DMS153 treated with DMSO at 0.1 percent for 48 hours (cell line): ENCODE measurements at regions not wholly inside any gene's neighbourhood (a gene's known extent, or its start where the extent isn't known, plus 50 kb on each side); places are given as distances from the start of the nearest gene placed in this dataset.

Source experiments
- DNase-seq: peaks from one replicate; lab custom pipeline; 2025; ENCODE audit not compliant: unreplicated experiment; lab: John Stamatoyannopoulos, UW

DNA sequence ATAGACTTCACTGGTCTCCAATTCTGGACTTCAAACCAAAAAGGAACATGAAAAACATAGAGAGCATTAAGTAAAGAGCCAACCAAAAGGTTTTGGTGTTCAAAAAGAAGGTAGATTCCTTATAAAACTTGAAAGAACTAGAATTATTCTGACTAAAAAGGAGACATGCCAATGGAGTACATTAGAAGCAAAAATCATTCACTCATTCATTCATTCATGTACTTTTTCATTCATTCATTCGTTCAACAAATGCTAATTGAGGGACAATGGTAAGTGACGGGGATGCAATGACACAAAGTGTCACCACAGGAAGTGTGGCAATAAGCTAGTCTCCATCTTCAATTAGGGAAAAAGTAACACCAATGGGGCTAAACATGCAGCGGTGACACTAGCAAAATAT lies 181.0 kb upstream of the ATP11B start:
- DNase-seq: no peak

- DNase-seq: no peak
These were observed 175.8 kb upstream of the ATP11B start for GRCh38 chr3:182617500-182617899.

DNA sequence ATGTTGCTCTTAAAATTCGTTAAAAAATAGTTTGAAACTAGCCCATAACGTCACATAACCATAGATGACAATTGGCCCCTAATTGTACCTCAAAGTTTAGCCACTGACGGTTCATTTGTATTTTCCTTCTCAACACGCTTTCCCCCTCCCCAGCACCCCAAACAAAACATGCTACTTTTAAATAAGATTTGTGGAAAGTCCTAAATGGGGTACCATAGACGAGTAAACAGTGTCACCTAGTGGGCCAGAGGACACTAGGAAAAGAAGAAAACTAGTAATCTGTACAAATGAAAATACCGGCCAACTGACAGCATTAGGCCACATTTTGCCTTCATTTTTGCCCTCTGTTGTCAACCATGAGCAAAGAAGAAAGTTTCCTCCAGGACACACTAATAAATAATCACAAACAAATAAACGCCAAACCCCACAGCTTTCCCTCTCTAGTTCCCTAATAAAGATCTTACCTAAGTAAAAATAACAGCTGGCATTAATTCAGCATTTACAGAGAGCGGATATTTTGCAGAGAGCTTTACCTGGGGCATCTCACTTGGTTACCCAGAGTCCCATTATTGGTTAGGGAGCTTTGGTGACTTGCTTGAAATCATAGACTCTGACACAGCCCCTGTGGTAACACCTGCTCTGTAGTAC lies 175.1 kb upstream of the ATP11B start:
- DNase-seq: peak; percentile 62

DNA sequence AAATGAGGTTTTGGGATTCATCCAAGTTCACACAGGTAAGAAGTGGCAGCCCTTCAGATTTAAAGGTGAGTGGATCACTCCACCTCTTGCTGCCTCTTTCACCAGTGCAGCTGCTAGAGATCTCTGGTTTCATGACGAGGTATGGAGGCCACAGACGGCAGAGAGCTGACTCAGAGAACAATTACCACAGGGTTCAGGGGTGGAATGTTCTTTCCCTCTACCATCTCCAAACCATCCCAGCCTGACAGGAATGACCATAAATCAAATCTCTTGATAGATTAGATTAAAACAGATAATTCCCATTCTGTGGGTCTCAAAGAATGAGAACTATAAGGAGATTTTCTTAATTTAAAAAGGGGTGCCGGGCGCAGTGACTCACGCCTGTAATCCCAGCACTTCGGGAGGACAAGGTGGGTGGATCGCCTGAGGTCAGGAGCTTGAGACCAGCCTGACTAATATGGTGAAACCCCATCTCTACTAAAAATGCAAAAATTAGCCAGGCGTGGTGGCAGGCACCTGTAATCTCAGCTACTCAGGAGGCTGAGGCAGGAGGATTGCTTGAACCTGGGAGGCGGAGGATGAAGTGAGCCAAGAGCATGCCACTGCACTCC lies 174.2 kb upstream of the ATP11B start:
- no peak for DNase-seq

DNA sequence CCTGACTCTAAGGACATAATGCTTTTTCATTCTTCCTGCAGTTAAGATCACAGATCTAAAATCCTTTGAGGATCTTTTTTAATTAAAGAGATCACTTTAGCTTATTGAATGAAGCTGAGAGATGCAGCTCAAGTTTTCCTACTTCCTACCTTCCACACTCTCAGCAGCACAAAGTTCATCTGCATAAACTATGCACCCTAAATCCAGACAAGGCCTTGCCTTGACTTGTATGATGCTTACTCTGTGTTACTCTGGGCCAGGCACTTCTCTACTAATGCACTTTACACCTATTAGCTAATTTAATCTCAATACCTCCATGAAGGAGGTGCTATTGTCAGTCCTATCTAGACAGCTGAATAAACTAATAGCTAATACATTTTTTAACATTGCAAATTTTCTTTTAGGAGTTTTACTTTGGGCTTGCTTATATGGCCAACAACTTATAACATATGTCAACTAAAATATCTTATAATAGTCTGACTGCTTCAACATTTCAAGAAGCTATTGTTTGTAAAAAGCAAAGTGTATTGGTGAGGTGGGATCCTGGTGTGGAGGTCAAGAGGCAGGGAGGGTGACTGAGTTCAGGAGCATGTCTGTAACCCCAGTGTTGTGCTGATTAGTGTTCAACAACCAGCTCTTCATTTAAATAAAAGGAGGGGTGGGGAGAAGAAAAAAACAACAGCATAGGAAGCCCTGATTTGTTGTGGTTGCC lies 172.4 kb upstream of the ATP11B start:
- no peak for DNase-seq

DNA sequence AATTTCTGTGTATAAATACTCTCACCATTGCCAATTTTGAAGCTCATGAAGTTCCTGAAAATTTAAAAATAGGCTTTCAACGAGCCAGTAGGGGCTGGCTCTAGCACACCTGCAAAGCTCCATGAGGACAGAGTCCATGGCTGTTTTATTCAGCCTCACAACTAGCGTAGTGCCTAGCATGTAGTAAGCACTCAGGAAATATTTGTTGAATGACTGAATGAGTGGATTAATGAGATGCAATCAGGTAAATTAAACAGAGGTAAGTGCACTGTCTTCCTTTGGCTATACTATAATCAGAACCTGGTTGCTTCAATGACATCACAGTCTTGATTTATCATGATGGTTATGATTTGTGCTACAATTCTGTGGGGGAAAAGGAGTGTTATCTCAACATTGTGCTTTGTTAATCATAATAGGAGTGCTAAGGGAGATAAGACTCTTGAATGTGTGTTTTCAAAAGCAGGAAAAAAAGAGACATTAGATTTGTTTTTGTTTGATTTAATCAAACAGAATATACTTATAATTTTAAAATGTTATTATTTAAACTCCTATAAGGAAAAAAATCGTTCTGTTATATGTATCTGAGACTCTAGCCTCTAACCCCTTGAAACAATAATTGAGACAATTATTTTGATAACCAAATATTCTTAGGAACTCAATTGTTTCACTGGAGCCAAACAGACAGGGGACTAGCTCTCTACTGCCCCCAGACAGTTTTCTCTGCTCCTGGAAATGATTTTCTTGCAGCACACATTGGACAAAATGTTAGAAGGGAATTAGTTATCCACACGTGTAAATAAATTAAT lies 171.7 kb upstream of the ATP11B start:
- DNase-seq: no peak

DNA sequence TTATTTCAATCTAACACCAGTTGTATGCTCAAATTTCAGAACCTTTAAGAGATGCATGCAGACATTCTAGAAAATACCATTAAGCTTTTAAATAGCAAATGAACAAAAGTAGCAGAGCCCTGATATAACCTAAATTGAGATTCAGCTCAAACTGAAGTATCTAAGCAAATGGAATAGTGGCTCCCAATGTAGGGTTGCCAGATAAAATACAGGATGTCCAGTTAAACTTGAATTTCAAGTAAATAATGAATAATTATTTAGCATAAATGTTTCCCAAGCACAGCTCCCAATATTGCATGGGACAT lies 171.1 kb upstream of the ATP11B start:
- no peak for DNase-seq

DNA sequence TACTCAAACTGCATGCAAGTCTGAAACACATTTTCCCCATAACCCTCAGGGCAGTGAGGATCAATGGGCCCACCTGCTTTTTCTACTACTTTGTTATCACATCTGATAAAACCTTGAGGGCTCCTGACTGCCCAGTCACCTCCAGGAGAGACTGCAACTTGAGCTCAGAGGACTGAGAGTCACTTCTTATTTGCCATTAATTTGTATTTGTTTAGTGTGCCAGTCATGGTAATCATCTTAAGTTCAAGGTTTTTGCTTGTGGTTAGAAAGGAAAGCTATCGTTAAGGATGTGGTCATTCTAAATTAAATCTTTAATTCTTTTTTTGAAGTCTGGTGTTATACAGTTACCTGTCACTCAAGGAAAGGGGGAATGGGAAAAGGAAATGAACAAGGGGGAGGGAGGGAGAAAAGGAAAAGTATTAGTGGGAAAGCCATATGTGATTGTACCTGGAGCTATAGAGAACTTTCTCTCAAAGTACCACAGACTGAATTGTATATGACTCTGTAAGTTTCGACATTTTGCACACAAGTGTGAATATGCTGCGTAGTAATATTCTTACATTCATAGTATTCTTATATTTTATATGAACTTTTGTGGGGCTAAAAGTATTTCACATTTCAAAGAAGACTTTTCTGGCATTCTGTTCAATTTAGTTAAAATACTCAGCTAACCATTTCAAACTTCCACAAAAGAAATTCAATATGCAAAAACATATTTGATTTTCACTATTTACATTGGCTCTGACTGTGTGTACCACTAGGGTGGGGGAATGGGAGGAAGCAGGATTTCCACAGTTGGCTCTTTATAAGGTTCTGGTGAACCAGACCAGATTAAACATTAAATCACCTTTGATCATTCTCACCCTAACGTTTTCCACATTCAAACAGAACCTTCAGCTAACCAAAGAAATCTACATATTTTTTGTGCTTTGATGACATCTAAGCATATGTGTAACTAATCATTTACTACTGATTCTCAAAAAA lies 166.5 kb upstream of the ATP11B start:
- no peak for DNase-seq

DNA sequence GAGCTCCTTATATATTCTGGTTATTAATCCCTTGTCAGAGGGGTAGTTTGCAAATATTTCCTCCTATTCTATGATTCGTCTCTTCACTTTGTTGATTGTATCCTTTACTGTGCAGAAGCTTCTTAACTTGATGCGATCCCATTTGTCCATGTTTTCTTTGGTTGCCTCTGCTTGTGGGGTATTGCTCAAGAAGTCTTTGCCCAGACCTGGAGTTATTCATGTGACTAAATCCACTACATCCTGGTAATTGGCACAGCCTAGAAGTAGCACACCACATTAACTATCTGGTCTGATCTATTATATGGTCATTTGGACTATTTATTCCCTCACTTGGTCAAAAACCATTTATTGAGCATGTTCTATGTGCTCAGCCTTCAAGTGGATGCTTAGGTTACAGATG lies 164.8 kb upstream of the ATP11B start:
- DNase-seq: no peak

DNA sequence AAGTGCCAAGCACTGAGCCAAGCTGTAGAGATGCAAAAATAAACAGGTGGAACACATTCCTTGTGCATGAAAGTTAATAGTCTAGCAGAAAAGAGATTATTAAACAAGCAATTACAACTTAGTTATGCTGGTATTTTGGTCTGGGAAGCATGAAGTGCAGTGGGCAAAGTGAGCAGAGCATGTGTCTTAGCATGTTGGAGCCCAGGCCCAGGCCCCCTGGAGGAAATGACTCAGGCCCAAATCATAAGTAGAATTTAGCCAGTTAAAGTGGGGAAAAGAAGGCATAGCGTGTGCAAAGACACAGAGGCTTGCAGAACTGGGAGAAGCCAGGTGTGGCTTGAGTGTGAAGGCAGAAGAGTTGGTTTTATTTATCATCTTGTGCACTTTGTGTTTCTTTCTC lies 163.8 kb upstream of the ATP11B start:
- no peak for DNase-seq

GRCh38 chr3:182631183-182632076 lies 161.9 kb upstream of the ATP11B start:
- no peak for DNase-seq

- no peak for DNase-seq
These were observed 161.3 kb upstream of the ATP11B start for GRCh38 chr3:182632077-182632393.

GRCh38 chr3:182633186-182633585 lies 160.1 kb upstream of the ATP11B start:
- DNase-seq: no peak

DNA sequence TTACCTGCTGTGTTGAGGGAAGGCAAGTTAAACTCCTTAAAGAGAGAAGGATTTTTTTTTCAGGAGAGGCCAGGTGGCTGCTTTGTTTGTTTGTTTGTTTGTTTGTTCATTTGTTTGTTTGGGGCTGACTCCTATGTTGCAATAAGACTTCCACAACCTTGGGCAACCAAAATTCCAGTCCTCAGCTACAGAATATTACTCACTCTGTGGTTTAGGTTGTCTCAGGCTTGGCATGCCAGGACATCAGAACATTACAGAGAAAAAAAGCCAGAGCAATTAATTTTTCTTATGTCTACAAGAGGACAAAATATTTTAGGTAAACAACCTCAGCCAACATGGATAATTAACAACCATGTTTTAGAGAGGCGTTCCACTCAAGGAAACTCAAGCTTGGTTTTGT lies 156.7 kb upstream of the ATP11B start:
- DNase-seq: no peak

DNA sequence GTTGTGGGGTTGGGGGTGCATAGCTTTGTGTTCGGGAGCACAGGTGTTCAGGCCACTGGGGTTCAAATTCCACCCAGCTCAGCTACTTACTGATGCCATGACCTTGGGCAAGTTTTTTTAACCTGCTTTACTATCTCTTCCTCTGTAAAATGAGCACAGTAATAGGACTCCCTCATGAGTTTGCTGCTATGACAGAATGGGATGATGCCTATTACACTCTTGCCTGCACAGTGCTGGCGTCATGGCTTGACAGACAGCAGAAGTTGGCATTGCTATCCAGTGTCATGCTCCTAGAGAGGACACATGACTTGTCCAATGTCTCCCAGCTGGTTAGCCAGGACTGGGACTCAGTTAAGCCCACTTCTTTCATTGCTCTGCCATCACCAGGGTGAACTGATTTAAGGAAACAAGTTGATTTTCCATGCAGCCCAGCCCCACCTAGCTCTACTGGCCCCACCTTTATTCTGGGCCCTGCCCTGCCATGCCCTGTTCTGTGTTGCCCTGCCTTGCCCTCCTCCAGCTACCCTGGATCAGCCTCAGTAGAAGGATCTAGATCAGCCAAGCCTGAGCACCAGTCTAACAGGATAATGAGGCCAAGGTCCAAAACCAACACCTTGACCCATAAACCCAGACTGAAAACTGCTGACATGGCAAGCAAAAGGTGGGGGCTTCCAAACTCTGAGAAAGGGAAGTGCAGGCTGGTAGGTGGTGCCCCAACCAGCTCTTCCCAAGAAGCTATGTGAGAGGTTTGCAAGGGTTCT lies 155.8 kb upstream of the ATP11B start:
- no peak for DNase-seq

DNA sequence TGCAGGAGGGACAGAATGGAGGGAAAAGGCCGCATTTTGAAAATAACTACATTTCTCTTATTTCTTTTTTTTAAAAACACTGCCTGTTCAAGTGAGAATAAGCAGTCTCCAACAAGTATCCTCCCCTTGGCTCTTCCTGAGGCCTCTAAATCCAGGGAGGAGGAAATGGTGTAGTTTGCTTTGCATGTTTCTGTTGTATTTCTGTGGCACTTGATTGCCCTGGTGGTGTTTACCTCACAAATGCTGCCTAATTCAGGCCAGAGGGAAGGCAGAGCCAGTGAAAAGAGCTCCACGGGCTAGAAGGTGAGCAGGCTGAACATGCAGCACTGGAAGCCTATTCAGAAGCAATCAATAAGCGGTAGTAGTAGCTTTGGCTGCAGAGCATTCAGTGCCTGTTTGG lies 149.3 kb upstream of the ATP11B start:
- peak; percentile 49 for DNase-seq

DNA sequence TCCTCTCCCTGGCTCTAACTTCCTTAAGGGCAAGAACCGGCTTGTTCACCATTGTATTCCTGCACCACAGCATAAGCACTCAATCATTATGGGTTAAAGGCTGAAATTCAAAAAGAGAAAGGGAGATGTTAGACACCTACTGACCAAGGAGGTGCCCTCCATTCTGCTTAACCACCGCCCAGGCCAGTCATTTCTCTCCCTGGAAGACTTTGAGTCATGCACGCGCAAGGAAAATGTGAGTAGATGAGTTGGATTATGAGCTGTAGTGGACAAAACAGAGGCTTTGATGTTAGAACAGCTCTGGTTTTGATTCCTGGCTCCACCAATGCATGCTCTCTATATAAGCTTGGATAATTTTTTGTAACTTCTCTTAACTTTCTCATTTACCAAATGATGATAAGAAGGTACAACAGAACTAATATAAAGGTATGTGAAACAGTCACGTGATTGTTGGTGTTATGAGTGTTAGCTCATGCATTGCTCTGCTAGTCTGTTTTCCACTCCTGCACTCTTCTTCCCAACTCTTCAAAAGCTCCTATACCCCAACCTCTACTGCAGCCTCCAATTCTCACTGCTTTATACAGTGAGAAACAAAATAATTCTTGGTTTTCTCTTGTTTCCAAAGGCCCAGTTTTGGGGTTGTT lies 148.4 kb upstream of the ATP11B start:
- no peak for DNase-seq

- no peak for DNase-seq
These were observed 142.7 kb upstream of the ATP11B start for GRCh38 chr3:182650568-182651128.
